ENCODE measurements at regions not wholly inside any gene's neighbourhood (a gene's known extent, or its start where the extent isn't known, plus 50 kb on each side); places are given as distances from the start of the nearest gene placed in this dataset.

DNA sequence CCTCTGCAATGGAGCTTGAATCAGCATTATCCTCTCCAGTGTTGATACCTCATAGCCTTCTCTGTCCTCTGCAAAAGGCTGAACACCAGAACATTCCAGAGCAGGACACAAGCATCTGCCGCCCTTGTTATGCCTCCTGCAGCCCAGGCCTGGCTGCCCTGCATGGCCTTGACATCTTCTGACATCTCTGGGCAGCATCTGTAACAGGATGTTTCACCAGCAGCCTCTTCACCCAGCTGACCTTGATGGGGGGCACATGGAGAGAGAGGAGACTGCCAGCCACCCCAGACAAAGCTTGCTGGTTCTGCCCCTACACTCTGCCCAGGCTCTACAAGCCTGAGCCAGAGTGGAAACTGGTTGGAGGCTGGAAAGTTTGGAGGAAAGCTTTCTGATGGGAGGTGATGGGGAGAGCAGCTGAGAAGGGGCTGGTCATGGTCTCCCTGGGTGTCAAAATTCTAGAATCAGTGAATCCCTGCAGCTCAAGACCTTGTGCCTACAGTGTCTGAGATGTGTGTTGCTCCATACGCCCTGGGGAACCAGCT lies 145.1 kb downstream of the MRPL14 start:
- no peak for DNase-seq (ENCODE audit: low read depth, low spot score)
- in situ Hi-C loops (cut with HindIII; ENCODE audit: low pct_unique_long_range_greater_than_20kb, low sequenced_read_pairs) = no loop called here

DNA sequence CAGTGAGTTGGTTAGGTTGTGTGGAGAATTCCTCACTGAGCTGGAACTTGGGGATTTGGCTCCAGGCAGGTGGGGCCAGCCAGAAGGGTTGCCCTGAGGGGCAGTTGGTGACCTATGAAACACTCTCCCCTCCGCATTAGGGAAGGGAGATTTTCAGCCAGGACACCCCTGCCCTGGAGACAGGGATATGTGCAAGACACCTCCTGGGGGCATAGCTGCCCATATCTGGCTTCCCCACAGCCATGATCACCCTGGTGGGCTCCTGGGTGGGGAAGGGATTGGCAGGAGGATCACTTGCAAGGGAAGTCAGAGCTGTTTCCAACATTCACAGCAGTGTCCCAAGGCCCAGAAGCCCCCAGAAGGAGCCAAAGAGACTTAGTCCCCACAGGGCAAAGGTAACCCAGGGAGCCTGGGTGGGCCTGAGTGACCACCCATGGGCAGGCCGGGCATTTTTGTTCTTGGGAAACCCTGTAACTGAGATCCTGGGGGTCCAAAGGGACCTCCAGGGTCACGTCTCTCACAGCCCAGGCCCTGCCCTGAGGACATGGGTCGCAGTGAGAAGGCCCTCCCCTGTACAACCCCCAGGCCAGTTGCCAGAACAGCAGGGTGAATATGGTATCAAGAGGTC lies 145.8 kb downstream of the MRPL14 start:
- in situ Hi-C loops (cut with HindIII; ENCODE audit: low pct_unique_long_range_greater_than_20kb, low sequenced_read_pairs) = no loop called here
- no peak for DNase-seq (ENCODE audit: low read depth, low spot score)

GRCh38 chr6:43980004-43980795 lies 147.1 kb downstream of the MRPL14 start:
- in situ Hi-C loops (cut with HindIII; ENCODE audit: low pct_unique_long_range_greater_than_20kb, low sequenced_read_pairs) = no loop called here
- DNase-seq (ENCODE audit: low read depth, low spot score) = no peak

DNA sequence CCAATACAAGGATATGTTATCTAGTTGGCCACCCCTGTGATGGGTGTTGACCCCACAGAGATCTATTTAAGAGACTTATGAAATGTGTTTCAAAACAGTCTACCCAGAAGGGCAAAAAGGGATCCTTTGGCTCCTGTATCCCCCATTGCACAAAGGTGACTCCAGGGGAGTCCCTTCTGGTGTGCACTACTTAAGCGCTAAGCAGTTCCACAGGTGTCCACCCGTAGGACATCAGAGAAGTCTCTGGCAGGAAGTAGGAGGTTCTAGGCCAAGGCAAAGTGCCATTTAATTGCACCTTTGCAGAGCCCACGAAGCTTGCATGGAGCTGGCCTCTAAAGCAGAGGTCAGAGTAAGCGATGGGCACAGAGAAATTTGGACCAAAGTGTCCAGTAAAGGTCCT lies 147.7 kb downstream of the MRPL14 start:
- DNase-seq (ENCODE audit: low read depth, low spot score) = no peak
- in situ Hi-C loops (cut with HindIII; ENCODE audit: low pct_unique_long_range_greater_than_20kb, low sequenced_read_pairs) = no loop called here

GRCh38 chr6:43978473-43979346 lies 148.5 kb downstream of the MRPL14 start:
- in situ Hi-C loops (cut with HindIII; ENCODE audit: low pct_unique_long_range_greater_than_20kb, low sequenced_read_pairs) = no loop called here
- no peak for DNase-seq (ENCODE audit: low read depth, low spot score)

GRCh38 chr6:43977404-43978111 lies 149.7 kb downstream of the MRPL14 start:
- no peak for DNase-seq (ENCODE audit: low read depth, low spot score)
- in situ Hi-C loops (cut with HindIII; ENCODE audit: low pct_unique_long_range_greater_than_20kb, low sequenced_read_pairs) = no loop called here

GRCh38 chr6:43976706-43977403 lies 150.4 kb downstream of the MRPL14 start:
- in situ Hi-C loops (cut with HindIII; ENCODE audit: low pct_unique_long_range_greater_than_20kb, low sequenced_read_pairs) = no loop called here
- no peak for DNase-seq (ENCODE audit: low read depth, low spot score)

DNA sequence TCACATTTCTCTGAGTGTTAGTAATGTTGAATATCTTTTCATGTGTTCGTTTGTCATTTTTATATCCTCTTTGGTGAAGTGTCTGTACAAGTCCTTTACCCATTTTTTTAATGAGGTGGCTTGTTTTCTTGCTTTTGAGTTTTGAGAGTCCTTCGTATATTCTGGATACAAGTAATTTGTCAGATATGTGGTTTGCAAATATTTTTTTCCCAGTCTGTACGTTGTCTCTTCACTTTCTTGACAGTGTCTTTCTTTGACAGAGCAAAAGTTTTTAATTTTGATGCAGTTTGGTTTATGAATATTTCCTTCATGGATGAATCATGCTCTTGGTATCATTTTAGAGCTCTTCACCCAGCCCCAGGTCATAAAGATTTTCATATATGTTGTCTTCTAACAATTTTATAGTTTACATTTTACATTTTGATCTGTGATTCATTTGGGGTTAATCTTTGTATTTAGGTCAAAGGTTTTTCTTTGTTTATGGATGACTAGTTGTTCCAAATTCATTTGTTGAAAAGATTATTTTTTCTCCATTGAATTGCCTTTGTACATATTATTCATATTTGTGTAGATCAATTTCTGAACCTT lies 152.5 kb downstream of the MRPL14 start:
- DNase-seq (ENCODE audit: low read depth, low spot score) = no peak
- in situ Hi-C loops (cut with HindIII; ENCODE audit: low pct_unique_long_range_greater_than_20kb, low sequenced_read_pairs) = no loop called here

DNA sequence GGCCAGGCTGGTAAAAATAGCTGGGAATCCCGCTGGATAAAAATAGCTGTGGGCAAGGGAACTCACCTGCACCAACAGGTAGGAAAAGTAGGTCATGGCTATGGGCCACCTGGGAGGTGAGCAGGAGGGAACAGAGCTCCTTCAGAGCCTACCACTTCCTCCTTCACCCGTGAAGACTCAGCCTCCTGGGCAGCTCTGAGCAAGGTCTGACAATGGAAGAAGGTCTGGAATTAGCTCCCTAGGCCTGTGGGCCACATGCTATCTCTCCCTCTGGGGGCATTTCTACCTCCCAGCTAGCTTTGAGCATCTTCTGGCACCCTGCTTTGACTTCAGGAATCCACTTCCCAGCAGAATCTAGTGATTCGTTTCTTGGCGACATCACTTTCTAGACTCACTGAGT lies 153.9 kb downstream of the MRPL14 start:
- DNase-seq (ENCODE audit: low read depth, low spot score) = no peak
- in situ Hi-C loops (cut with HindIII; ENCODE audit: low pct_unique_long_range_greater_than_20kb, low sequenced_read_pairs) = no loop called here

DNA sequence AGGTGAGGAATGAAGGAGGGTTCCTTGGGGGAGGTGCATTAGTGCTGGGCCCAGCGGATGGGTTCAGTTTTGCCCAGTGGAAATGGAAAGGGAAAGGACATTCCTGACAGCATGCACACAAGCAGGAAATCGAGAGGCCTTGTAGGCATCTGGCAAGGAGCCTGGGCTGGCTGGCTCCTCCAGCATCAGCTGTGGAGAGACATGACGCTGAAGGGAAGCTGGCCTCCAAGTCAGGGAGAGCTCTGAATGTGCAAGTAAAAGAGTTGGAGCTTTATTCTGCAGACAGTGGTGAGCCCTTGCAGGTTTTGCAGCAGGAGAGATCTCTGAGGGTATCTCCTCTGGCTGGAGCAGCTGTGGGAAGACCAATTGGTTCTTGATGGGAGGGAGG lies 154.3 kb downstream of the MRPL14 start:
- in situ Hi-C loops (cut with HindIII; ENCODE audit: low pct_unique_long_range_greater_than_20kb, low sequenced_read_pairs) = no loop called here
- DNase-seq (ENCODE audit: low read depth, low spot score) = peak; percentile 19

DNA sequence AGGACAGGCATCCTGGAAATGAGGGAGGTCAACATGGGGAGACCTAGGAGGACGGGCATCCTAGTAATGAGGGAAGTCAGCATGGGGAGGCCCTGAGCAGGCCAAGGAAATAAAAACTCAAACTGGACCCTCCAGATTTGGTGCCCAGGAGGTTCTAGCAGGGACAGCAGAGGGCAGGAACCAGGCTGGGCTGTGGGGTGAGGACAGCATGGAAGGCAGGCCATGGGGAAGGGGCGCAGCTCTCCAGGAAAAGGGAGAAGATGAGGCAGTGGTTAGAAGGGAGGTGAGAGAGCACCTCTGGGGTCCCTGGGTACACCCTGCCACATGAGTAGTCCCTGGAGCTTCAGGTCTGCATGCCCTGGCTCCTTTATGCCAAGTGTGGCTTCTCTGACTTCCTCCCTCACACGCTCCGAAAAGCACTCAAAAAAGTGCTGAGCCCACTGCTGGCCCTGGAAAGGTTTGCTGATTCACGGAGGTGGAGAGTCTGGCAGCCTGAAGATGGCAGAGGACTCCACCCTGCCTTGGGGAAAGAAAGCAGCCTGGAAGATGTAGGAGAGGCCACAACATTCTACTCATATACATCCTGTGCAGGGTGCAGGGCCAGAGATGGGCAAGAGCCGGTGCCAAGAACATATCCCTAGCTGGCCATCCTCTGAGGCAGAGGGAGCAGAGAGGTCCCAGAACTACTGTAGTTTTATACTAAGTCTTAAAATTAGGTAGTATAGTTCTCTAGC lies 154.9 kb downstream of the MRPL14 start:
- in situ Hi-C loops (cut with HindIII; ENCODE audit: low pct_unique_long_range_greater_than_20kb, low sequenced_read_pairs) = no loop called here
- DNase-seq (ENCODE audit: low read depth, low spot score) = no peak

- in situ Hi-C loops (cut with HindIII; ENCODE audit: low pct_unique_long_range_greater_than_20kb, low sequenced_read_pairs) = no loop called here
- DNase-seq (ENCODE audit: low read depth, low spot score) = no peak
These were observed 155.5 kb downstream of the MRPL14 start for GRCh38 chr6:43971776-43972126.

- no peak for DNase-seq (ENCODE audit: low read depth, low spot score)
- in situ Hi-C loops (cut with HindIII; ENCODE audit: low pct_unique_long_range_greater_than_20kb, low sequenced_read_pairs) = no loop called here
These were observed 156.1 kb downstream of the MRPL14 start for GRCh38 chr6:43970913-43971775.

GRCh38 chr6:43970068-43970912 lies 157.0 kb downstream of the MRPL14 start:
- in situ Hi-C loops (cut with HindIII; ENCODE audit: low pct_unique_long_range_greater_than_20kb, low sequenced_read_pairs) = no loop called here
- DNase-seq (ENCODE audit: low read depth, low spot score) = peak; percentile 8

All from SK-MEL-5 (cell line).